ENCODE measurements at regions not wholly inside any gene's neighbourhood (a gene's known extent, or its start where the extent isn't known, plus 50 kb on each side); places are given as distances from the start of the nearest gene placed in this dataset.

DNA sequence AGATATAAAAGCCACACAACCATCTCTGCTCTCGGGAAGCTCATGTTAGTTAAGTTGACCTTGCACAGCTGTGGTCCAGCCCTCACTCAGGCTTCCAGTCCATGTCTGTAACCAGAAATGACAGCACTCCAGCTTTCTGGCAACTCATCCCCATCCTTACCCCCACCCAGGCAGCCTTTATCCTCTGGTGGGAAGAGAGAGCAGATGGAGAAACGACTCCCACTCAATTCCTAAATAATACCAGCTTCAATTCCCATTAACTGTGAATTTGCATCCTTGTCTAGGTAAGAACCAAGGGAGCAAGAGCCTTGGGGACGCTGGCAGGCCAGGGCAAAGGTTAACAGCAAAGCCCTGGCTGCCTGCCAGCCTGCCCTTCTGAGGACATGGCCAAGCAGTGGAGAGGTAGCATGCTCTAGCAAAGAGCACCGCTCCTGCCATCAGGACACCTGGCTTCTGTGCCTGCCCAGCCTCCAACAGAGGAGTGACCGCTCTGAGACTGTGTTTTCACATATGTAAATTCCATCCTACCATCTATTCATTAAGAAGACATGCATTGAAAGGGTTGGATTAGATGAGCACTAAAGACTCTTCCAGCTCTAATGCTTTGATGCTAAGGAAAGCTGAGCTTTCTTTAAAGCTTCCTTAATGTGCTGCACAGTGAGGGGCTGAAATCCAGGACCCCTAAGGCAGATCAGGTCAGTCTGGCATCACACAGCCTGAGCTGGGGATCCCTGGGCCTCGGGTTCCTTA, 236.1 kb downstream of the GRIN2B start:
- no peak for DNase-seq

DNA sequence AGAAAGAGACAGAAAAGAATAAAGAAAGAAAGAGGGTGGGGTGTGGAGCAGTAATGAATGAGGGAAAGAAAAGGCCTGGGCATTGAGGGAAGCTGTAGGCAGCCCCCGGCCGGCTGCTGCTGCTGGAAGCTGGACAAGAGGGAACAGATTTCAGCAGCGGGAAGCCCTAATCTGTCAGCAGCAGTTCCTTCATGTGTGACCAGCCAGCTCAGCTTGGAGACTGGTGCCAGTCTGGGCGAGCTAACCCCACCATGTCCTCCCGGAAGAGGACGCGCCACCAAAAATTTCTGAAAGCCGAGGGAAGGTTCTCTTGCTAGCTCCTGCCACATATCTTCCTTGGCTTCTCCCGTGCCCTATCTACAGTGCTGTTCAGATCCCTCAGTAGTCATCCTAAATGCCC, 236.8 kb downstream of the GRIN2B start:
- DNase-seq, result no peak

DNA sequence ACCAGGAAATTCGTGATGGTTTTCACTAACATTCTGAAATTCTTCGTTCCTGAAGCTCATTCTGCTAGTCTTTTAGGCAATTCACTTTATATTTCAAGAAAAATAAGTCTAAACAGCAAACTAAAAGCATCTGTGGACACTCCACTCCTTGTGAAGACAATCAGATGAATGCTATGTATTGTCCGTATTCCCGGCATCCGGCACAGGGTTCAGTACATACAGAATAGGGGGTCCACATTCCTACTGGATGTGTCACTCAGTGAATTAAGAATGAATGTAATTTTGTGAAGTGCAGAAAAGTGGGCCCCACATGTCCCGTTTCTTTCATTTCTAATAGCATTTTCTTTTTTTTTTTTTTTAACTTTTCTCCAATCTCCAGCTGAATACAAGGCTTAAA, 241.3 kb downstream of the GRIN2B start:
- DNase-seq, result no peak

DNA sequence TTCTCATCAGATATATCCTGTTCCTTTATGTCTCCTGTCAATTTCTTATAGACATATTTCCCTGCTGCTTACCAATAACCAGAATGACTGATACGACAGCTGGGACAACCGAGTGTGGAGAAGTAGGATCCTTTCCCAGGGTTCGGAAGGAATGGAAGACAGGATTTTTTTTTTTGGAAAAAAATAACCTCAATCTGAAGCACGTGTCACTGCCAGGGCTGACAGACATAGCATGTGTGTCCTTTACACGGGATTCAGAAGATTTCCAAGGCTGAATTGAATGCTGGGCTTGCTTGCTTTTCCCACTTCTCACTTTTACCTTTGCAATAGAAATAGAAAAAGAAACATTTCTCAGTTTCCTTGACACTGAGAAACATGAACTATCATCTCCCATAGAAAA, 245.7 kb downstream of the GRIN2B start:
- no peak for DNase-seq

DNA sequence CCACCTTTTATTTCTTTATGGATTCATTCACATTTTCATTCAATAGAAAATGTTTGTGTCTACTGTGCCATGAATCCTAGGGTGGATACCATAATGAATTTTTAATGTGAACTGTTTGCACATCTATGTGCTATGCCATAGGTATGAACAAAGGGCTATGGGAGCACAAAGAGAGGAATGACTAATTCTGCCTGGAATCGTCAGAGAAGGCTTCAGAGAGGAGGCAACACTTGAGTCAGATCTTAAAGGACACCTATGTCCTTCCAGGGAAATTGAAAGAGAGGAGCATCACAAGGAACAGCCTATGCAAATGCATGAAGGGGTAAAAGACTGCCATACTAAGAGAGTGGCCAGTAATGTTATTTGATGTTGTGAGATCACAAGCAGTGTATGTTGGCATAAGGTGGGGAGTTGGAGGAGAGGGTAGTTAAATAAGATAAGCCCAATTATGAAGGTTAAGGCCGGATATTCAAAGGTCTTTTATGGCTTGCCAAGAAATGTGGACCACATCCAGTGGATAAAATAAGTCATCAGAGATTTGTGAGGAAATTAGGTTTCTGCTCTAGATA, 246.7 kb downstream of the GRIN2B start:
- DNase-seq, result no peak

DNA sequence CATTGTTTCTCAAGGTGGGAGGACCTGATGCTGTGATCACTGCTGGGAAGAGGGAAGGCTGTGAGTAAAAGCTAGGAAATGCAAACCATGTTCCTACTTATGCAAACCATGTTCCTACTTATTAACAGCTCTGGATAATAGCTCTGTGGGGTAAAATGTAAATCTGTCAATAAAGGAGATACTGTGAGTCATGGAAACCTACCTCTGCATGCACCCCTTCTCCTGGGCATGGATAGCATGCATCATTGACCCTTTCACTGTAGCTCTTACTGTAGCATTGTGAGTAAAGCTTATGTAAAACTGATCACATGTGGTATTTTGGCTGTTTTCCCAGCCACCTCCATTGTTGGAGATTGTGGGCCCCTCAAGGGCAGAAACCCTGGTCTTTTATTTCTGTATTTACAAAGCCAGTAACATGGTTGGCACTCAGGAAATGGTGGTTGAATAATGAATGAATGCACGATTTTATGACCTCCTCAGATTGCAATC, 253.7 kb downstream of the GRIN2B start:
- DNase-seq, result no peak

DNA sequence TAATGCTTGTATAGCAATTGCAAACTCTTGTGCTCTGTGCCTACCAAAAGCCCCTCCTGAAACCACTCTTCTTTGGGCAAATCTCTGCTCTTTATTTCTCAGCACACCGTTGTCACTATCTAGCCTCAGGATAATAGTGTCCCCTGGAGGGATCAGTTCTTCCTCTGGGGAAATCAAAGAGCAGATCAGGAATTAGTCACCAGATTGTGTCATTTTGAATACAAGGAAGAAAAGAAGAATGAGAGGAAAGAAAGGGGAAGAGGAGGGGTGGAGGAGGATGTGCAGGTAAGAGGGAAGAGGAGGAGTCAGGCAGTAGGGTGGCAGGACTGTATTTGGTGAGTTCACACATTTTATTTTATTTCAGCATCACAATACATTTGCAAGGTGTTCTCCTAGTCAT, 256.4 kb downstream of the GRIN2B start:
- no peak for DNase-seq

DNA sequence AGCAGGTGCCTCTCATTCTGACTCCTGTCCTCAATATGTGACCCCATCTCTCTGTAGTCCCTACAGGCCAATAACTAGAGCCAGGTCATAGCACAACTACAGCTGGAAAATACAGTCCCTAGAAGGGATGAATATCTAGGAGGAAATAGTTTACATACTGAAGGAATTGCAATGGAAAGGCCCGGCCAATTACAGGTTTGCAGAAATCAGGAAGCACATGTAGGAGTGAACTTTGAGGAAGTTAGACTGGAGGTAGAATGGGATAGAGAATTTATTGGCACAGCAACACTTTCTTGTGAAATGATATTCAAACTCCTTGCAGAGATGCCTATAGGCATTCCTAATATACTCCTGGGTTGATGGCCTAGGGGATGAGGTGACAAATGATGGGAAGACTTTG, 257.3 kb downstream of the GRIN2B start:
- DNase-seq, result no peak

DNA sequence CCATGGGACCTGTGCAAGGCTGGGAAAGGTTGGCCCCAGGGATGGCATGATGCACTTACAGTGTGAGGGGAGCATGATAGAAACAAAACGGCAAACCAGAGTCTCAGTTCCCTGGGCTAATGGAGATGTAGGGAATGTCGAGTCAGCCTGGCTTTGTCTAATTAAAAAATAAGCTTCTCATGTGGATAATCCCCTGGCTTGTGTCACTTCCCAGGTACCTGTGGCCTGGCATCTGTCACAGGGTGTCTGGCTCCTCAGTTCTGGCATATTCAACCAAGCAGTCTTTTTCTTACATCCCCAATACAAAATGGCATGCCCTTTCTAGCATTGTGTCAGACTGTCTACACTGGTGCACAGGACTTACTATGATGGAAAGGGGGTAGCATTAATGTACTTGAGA, 261.4 kb downstream of the GRIN2B start:
- DNase-seq, result no peak

DNA sequence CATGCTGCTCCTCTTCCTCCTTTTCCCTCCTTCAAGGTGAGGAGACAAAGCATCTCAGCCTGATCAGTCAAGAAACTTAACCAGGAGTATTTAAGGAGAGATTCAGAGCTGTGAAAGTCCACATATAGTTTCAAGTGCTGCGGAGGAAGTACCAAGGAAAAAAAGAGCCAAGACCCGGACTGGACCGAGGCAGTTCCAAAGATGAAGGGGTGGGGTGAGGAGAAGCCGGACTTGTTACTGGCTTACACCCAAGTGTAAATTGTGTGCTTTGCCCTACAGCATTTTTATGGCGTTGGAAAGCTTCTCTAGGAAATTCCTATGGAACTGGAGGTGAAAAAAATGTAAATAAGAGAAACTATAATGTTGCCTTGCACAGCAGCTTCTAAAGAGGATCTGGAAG, 263.1 kb downstream of the GRIN2B start:
- DNase-seq, result no peak

DNA sequence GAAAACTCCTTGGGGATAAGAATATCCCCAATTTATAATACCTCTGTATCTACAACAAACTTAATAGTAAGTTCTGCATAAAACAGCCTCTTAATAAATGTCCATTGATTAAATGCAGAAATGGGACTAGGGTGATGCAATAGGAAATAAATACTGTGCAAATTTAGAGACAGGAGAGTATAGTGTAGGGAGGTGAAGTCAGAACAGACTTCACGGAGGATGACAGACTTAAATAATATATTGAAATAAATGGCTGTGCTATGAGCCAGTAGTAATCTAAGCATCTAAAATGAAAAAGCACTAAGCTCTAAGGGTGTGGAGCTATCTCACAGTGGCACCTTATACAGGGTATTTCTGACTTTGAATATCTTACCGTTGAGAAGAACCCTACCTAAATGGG, 265.3 kb downstream of the GRIN2B start:
- no peak for DNase-seq

DNA sequence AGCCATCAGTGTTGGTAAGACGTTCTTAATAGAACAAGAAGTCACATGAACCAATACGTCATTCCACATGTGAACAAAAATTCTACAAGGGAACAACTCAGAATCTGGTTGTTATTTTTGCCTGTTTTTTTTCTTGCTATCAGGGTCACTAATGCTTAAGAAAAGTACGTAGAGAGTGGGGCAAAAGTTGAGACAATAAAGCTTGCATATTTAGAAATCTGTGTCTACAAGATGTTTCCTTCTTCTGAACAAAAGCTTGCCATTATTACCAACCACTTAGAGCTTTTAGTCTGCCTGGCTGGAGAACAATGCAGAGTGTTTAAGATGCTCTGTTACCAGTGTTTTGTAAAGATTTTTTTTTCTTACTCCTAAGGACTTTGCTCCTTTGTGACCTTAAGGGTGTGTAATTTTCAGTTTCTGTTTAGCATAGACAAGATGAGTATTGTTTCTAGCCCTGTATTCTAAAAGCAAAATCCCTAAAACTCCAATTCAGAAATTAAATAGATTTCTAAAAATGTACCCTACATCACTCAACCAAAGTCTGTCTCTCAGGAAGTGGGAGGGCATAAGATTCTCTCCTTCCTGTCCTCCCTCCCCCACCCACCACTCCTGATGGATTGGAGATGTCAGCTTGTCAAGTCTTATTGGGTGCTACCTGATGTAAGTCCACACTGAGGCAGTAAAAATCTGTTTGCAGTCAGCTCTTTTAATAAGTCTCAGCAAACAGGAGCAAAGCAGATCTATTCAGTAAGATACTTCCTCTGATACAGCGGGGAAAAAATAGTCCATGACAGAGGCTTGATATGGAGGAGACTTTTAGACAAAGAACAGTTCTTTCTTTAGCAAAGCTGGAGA, 267.6 kb downstream of the GRIN2B start:
- DNase-seq, result no peak

DNA sequence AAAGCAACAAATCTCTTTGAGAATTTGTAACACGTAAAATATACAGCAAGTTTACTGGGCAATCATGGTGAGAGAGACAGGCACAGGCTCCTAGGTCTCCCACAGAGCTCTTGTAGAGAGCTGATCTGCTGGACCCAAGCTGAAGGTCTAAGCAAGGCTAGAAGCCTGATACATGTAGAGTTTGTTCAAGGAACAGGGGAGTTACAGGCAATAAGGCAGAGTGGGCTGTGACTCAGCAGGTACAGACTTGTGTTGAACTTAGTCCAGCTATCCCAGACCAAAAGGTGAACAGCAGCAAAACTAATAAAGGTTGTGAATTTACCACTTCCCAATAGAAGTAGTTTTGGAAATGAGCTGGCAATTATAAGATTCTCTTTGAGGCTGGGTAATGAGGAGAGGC, 273.6 kb downstream of the GRIN2B start:
- DNase-seq, result no peak

DNA sequence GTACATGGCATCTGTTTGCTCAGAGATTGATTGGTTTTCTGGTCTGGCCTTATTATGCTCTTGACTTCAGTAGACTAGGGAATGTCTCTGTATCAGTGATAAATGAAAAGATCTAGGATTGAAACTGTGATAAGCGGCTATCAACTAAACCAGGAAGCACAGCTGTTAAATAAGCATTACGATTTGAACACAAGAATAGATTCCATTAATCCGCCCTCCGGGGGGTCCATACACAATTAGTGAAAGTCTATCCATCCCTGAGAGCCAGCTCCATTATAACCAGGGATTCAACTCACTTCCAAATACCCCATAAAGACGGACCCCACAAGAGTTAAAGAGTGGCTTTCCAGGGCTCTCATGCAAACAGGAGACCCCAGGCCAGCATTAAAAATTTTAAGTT, 279.0 kb downstream of the GRIN2B start:
- no peak for DNase-seq

DNA sequence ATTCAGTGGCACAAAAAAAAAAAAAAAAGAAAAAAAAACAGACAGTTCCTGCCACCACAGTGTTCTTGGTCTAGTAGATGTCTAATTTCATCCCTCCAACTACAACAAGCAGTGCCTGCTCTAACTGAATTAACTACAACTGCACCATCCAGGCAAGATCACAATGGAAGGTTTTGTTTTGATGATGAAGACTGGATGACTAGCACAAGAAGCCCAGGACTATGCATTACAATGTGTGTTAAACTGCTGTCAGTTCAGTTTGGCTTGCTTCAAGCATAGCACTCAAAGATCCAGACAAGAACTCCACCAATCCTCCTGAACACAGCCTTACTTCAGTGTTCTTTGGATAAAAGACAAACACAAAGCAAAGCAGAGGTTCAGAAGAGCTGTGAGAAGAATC, 279.9 kb downstream of the GRIN2B start:
- DNase-seq, result no peak

DNA sequence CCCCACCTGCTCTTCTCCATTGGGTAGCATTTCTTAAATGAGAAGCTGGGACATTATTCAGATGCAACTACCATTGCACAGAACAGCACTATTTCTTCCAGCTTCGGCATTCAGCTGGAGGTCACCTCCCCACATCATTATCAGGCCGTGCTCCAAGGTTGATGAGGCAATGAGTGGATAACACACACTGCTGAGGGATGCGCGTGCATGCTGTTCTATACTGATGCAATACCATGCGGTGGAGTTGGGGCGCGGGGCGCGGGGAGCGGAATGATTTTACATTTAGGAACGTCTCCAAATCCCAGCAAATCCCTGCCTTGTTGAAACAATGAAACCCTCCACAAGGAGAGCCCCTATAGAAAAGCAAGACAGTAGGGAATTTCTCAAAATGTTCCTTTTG, 283.4 kb downstream of the GRIN2B start:
- no peak for DNase-seq

DNA sequence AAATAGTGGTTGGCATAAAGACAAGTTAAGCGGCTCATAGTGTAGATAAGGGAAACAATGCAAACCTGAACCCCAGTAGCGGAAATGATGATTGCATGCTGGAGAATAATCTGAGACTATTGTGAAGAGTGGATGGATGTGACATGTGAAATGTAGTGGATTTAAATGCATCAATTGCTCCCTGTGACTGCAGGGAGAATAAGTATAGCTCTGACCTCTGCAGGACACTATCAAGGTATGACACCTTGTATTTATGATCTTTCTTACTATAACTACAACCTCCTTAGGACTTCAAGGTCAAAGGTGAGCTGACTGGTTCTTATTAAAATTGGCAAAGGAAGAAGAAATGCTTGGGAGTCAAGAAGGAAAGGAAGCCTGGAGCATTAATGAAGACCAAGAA, 285.6 kb downstream of the GRIN2B start:
- no peak for DNase-seq

DNA sequence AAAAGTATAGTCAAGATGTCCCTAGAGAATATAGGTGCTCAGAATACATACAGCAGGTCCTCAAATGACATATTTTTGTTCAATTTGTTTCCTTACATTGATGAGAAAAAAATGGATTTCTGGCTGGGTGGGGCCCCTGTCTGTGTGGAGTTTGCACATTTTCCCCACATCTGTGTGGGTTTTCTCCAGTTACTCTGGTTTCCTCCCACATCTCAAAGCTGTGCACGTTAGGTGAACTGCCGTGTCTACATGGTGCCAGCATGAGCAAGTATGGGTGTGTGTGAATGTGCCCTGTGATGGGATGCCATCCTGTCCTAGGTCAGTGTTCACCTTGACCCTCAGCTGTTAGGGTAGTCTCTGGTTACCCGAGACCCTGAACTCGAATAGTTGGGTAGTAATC, 289.1 kb downstream of the GRIN2B start:
- no peak for DNase-seq

DNA sequence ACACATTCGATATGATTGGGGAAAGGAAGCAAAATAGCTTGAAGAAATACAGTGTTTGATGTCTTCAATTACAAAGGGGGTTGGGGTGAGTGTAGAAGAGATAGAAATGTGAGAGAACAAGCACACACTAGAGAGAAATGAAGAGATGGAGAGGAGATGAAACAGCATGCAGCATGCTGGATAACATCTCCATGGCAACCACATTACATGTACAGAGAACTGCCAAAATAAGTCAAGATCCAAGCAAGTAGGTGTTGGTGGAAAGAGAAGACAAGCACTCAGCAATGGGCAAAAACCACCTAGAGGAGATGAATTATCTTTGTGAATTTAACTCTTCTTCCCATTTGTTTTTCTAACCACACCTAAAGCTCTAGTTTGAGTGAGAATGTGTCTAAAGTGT, 289.8 kb downstream of the GRIN2B start:
- DNase-seq, result no peak

DNA sequence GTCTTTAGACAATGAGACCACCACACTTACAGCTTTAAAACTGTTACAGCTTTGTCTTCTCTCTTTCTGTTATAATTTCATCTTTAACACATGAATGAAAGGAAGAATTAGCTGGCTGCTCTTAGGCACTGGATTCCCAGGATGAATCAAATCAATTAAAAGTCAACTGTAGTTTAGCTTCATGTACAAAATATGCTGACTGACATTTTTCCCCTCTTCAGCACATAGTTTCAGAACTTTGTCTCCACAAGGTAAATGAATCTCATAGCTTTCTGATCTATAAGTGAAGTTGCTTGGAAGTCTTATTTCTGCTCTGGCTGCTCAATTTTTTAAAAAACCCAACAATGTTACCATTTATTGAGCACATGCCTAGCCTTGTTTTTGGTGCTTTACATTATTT, 293.8 kb downstream of the GRIN2B start:
- no peak for DNase-seq

DNA sequence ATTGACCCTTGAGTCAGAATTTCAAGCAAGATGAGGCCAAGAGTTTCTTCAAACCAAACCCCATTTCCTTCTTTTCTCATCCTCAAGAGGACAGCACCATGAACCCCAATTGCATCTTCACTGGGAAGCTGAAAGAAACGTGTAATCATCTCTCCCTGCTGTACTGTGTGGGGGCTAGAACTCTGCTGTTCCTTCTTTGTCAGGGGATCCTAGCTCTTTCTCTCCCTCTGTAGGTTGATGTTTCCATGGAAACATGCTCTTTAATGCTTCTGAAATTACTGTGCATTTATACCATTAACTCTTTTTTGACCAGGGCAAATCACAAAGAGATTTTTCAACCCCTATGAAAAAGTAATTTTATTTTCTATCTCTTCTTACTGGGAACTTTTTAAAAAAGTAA, 295.1 kb downstream of the GRIN2B start:
- DNase-seq, result no peak

DNA sequence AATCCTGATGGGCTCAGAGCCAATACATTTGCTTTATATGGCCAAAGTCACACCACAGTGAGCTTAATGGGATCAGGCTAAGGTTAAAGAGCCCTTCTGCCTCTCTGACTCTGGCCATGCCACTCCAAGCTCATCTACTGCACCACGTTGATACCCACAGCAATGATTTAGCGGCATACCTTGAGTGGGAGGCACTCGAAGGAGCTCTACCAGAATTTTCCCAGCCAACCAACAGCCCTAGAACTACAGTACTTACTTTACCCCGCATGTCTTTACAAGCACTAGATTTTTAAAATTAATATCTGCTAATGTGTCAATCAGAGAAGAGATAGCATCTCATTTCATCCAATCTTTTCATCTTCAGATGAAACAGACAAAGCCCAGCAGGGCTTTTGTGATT, 300.5 kb downstream of the GRIN2B start:
- DNase-seq, result no peak

DNA sequence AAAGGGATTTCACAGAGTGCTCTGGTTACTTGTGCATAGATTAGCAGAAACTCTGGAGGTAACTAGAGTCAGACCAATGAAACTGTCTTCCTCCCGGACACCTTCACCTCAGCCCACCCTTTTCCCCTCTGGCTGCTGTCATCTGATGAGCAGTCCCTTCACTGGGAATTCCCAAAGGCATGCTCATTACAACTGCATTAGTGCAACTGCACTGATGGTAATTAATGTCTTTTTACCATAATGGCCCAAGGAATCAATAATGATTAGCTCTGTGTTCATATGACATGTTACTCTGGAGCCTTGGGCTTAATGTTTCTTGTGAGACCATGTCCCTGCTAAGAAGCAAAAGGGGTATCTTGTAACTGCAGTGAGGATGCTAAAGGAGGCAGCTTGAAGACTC, 304.5 kb downstream of the GRIN2B start:
- no peak for DNase-seq

DNA sequence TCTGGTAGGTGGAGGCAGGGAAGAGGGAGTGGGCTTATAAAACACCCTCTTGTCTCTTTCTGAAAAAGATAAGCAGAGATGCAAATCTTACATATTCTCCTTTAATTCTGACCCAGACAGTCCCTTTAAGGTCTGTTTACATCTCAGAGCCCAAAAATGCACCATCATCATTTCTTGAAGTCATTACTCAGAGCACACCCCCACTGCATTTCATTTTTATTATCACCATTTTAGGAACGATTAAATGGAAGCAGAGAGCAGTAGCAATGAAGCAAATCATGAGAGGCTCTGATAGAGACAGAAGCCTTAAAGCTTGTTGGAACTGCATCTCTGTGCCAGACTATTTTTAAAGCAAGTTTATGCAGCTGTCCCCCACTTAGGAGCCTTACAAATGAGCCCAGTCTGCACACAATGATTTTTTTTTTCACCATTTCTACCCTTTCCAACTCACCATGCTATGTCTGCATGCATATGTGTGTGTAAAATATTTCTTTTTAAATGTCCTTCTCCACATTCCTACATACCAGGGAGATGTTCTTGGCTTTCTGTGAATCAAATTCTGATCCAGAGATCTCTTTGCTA, 311.0 kb downstream of the GRIN2B start:
- no peak for DNase-seq

Measured in activated CD4-positive, alpha-beta T cell treated with anti-CD3 and anti-CD28 coated beads, Interleukin-2, Interleukin-6, amounts not matched to agents 100 ng/mL and 50 ng/mL, durations not matched to agents 16 hours and 8 hours (primary cell).